SKM-1 (cell line): ENCODE measurements at regions not wholly inside any gene's neighbourhood (a gene's known extent, or its start where the extent isn't known, plus 50 kb on each side); places are given as distances from the start of the nearest gene placed in this dataset.

Experiments used
- DNase-seq: peaks from one replicate; lab custom pipeline; 2025; ENCODE audit not compliant: unreplicated experiment; lab: John Stamatoyannopoulos, UW

DNA sequence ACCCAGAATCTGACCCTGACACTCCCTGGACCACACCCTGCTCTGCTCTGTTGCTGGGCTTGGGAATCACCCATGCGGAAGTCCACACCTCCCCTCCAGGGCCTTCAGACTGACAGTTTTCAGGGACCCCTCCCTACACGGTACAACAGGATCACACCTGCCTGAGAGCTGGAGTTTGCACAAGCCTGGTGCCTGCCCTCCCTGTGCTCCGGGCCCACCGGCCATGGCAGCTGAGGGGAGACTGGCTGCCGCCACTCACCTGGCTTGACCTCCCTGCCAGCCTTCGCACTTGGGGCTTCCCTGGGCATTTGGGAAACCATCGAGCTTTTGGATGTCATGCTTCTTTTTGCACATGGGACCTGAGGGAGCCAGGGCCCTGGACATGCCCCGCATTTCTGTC is 95.9 kb upstream of the ANKRD34C start:
- DNase-seq: no peak

- DNase-seq: no peak
These were observed 94.6 kb upstream of the RASGRF1 start for GRCh38 chr15:79185199-79185598.

- peak; percentile 40 for DNase-seq
These were observed 93.9 kb upstream of the RASGRF1 start for GRCh38 chr15:79184465-79184892.

- no peak for DNase-seq
These were observed 89.7 kb upstream of the RASGRF1 start for GRCh38 chr15:79180318-79180717.

DNA sequence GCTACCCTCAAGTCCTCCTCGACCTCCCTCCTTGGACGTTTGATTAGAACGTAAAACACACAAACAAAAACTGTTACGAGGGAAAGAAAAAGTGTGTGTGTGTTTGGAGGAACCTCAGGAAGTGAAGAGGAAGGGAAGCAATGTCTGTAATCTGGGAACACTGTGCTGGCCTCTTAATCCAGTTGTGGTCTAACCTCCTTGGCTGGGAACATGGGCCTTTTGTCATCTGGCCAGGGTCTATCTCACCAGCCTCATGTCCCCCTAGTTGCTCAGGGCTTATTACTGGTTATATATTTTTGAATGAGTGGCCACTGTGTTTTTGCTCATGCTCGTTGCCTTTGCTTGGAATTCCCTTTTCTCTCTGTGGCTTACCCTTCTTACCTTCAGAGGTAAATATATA is 89.0 kb upstream of the RASGRF1 start:
- no peak for DNase-seq

DNA sequence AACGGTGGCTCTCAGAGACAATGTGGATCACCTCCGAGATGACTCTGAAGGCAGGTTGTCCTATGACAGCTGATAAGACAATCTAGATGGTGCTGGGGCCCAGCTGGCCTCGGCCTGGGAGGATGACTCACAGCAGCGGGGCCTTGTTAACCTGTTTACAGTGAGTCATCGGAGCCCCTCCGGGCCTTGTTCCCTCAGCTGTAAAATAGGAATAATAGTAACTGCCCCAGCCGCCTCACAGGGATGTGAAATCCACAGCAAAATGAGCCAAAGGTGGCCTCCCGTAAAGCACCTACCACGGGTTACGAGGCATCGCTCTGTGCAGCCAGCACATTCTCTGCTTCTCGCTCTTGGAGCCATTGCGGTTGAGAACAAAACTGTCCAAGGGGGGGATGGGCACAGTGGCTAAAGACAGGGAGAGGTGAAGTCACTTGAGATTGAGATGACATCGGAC is 88.6 kb upstream of the RASGRF1 start:
- no peak for DNase-seq

DNA sequence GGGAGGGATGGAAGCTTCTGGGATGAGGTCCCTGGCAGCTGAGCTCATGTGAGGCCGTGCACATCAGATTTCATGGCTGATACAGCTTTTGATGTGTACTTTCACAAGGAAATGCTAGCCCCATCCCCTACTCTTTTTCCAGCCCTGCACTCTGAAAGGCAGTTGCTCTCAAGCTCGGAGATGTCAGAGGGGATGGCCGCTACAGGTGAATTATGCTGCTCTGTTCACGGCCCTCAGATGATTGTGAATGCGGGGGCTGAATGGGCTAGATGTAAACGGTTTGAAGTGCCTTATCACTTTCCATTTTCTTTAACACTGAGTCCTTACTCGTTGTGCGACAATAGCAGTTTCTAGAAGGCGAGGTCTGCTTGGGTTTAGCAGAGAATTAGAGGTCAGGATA is 88.0 kb upstream of the RASGRF1 start:
- no peak for DNase-seq

GRCh38 chr15:79176151-79176550 is 85.6 kb upstream of the RASGRF1 start:
- no peak for DNase-seq

DNA sequence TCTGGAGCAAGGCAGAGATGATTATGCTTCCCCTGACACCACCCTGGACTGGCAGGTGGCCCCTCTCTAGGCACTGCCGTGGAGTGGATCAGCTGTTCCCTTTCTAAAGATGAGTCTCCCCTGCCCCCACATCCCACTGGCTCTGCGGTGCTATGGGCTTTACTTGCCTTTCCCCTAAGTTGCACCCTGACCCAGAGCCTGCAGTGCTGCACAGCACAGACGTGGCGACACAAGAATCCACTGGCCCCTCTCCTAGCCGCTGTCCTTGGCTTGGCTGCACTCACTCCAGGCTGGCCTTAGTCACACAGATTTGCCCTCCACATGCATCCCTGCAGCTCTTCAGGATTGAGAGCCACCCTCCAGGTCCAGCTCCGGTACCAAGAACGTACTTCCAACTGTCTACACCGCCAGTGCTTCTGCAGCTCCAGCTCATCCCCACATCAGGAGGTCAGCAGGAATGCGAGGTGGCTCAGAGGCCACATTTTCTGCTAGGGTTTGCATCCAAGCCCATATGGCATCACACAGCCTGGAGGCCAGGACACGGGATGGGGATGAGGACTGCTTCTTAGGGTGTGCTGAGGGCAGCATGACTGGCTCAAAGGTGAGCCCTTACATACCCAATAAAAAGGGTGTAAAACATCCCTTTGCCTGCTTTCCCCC is 82.4 kb upstream of the RASGRF1 start:
- no peak for DNase-seq

DNA sequence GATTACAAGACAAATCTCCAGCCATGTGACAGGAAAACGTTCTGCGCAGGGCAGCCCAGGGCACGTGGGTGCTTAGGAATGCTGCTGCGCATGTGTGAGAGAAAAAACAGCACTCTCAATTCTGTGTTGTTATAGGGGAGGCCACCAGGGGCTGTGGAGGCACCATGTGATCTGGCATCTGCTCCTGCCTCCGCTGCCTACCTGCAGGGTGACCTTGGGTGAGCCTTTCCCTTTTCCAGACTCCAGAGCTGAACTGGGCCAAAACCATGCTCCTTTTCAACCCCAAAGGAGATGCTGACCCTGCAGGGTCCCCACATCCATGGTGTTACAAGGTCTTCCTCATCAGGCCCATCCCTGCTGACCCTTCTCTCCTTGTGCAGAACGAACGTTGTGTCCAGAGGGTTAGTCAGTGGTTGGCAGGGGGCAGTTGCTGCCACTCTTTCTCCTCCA is 81.5 kb upstream of the RASGRF1 start:
- DNase-seq: no peak

GRCh38 chr15:79171320-79172031 is 80.9 kb upstream of the RASGRF1 start:
- no peak for DNase-seq

- no peak for DNase-seq
These were observed 79.7 kb upstream of the RASGRF1 start for GRCh38 chr15:79170256-79170664.

DNA sequence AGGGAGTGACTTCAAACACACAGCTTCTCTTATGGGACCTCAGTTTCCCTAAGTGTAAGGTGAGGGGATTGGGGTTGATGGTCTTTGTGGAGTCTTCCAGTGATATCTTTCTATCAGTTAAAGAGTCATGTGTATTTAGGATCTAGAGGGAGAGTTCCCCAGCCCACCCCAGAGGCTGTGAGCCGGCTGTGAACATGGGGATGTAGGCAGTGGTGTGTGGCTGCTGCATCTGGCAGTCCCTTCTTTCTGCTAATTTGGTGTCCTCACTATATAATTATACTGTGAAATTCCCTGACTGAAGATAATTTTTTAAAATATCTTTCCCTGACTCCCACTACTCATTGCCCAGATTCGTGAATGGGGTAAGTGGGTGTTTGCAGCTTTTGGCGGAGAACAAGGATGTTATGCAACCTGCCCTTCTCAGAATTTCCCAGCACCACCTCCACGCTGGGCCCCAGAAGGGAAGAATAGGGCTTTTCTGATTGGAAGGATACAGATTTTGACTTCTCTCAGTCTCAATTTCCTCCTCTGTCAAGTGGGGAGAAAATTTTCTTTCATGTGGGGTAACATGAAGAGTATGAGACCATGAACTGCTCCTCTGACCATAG is 79.0 kb upstream of the RASGRF1 start:
- no peak for DNase-seq

GRCh38 chr15:79168922-79169456 is 78.4 kb upstream of the RASGRF1 start:
- no peak for DNase-seq

DNA sequence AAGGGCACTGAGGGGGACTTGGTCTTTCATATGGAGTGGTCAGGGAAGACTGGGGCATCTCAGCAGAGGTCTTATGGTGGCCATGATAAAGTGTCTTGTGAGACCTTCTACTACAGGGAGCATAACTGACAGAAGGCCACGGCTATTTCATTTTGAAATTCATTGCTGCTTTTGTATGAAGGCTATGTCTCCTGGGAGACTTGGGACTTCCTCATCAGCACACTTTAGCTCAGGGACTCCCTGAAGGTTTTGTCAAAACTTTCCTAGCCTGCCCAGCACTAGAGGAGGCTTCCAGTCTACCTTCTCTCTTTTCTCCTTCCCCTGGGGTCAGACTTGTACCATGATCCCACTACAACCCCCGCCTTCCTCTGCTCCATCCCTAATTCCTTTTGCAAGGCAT is 77.2 kb upstream of the RASGRF1 start:
- DNase-seq: no peak

- DNase-seq: no peak
These were observed 75.9 kb upstream of the RASGRF1 start for GRCh38 chr15:79166311-79166955.

DNA sequence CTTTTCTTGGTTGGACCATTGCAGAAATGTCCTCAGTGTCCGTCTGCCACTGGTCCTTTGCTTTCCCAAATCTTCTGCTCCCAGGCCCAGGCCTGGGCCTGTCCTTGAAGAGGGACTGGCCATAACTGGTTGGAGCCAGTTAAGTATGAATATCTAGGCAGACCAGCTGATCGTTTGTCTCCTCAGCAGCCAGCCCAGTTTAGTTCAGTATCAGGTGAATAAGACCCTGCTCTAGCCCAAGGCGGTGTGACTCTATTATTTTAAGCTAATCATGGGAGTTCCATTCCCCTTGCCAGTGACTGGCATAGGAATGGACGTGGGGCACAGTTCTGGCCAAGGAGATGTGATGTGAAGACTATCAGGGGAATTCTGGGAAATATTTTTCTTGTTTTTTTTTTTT is 73.9 kb upstream of the RASGRF1 start:
- no peak for DNase-seq

GRCh38 chr15:79164043-79164442 is 73.5 kb upstream of the RASGRF1 start:
- DNase-seq: no peak

DNA sequence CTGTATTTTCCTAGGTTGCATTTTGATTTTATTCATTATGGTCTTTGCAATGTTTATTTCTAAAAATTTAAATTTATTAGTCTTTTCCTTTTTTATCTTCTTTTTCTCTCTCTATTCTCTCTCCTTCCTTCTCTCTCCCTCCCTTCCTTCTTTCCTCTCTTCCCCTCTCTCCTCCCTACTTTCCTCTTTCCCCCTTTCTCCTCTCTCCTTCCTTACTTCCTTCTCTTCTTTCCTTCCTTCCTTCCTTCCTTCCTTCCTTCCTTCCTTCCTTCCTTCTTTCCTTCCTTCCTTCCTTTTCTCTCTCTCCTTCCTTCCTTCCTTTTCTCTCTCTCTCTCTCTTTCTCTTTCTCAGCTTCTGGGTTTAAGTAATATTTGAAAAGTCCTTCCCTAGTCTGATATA is 72.8 kb upstream of the RASGRF1 start:
- DNase-seq: no peak

- DNase-seq: no peak
These were observed 71.4 kb upstream of the RASGRF1 start for GRCh38 chr15:79161837-79162508.

- DNase-seq: no peak
These were observed 69.6 kb upstream of the RASGRF1 start for GRCh38 chr15:79160211-79160610.
